Mucosa of descending colon (tissue), 3 donors: ENCODE measurements at regions not wholly inside any gene's neighbourhood (a gene's known extent, or its start where the extent isn't known, plus 50 kb on each side); places are given as distances from the start of the nearest gene placed in this dataset.
A peak's percentile ranks its signal among the peaks of the same experiment; 100 is the strongest.

Experiments
- ATAC-seq: fragments of 200-7000 bp; cut with Tn5 transposase; one replicate; pipeline ENCODE4 v1.9.1; 2020; ENCODE audit warnings: mild to moderate bottlenecking, moderate library complexity
- DNase-seq, 3 donors: peaks; one replicate each; pipeline ENCODE4 v3.0.0-alpha.2; 2020
- H3K36me3 ChIP-seq: fragments of 200-600 bp; one replicate; pipeline ENCODE4 v1.8.0; 2021; ENCODE audit warnings: low read depth, mild to moderate bottlenecking
- H3K4me1 ChIP-seq: fragments of 200-600 bp; one replicate; pipeline ENCODE4 v1.8.0; 2021; ENCODE audit warnings: low read depth, mild to moderate bottlenecking
- H3K4me3 ChIP-seq: fragments of 200-600 bp; one replicate; pipeline ENCODE4 v1.8.0; 2021; ENCODE audit warnings: mild to moderate bottlenecking
- H3K9me3 ChIP-seq: fragments of 200-600 bp; one replicate; pipeline ENCODE4 v1.8.0; 2021; ENCODE audit warnings: mild to moderate bottlenecking
- CTCF ChIP-seq: fragments of 200-600 bp; IDR thresholded peaks from one replicate; pipeline ENCODE4 v1.8.0; 2022; ENCODE audit warnings: antibody characterized with exemption, mild to moderate bottlenecking
- intact Hi-C, 2 donors: fragments of 100-400 bp; cut with DNase I in 1 of 2; cut with micrococcal nuclease in 1 of 2; formaldehyde crosslinking; loops; one replicate each; pipeline versions ENCODE4 v1.11.0 to v1.11.1; 2022; cut with DNase I, micrococcal nuclease
- donor health status: DM: no; HTN: no; CAD: no; lungs with moderate emphysema.
- donor health status: DM: no; HTN: no; CAD: no.
- donor health status: DM: no; HTN: yes; CAD: no.

- Histone ChIP-seq H3K4me3 (no peak overlapping the region), H3K4me1 (peaks cover 72% of the 10 kb centered on the region), H3K36me3 (no peaks in the 10 kb centered on the region), H3K9me3 (no peaks in the 10 kb centered on the region)
- intact Hi-C loops = no loop called here
- DNase-seq = no peak
- TF ChIP-seq CTCF = no peak
- ATAC-seq = no peak
Observed at GRCh38 chr1:21341022-21341421, 50.8 kb upstream of the ECE1 start.

- intact Hi-C loops = no loop called here
- peak; percentile 50 for ATAC-seq
- H3K9me3 ChIP-seq = no peaks in the 10 kb centered on the region
- H3K4me1 ChIP-seq = peaks cover 78% of the 10 kb centered on the region
- no peak overlapping the region for H3K4me3 ChIP-seq
- no peak for TF ChIP-seq CTCF
- H3K36me3 ChIP-seq = no peaks in the 10 kb centered on the region
- peak; percentile 93 to 94 (median 93) for DNase-seq
Observed at GRCh38 chr1:21340230-21340945, 50.1 kb upstream of the ECE1 start.
